Jurkat, Clone E6-1 (cell line): ENCODE measurements at regions not wholly inside any gene's neighbourhood (a gene's known extent, or its start where the extent isn't known, plus 50 kb on each side); places are given as distances from the start of the nearest gene placed in this dataset.

Source experiments
- DNase-seq: peaks from one replicate; pipeline ENCODE4 v3.0.0-alpha.2; 2011; ENCODE audit warnings: low read depth, low spot score
- H3K4me3 ChIP-seq: 2 replicates; pipeline ENCODE4 v1.5.1; 2011; ENCODE audit warnings: mild to moderate bottlenecking, low read length, control low read depth, moderate library complexity

GRCh38 chr5:2892466-2893000 is 141.1 kb upstream of the IRX2 start:
- no peak for DNase-seq
- no peak overlapping the region for H3K4me3 ChIP-seq

- no peak for DNase-seq
- H3K4me3 ChIP-seq, result no peak overlapping the region
Observed at GRCh38 chr5:2891781-2892180, 140.3 kb upstream of the IRX2 start.

- no peak overlapping the region for H3K4me3 ChIP-seq
- no peak for DNase-seq
Observed at GRCh38 chr5:2890011-2890410, 138.5 kb upstream of the IRX2 start.

GRCh38 chr5:2888520-2889060 is 137.1 kb upstream of the IRX2 start:
- DNase-seq, result no peak
- no peak overlapping the region for H3K4me3 ChIP-seq

GRCh38 chr5:2887481-2888348 is 136.2 kb upstream of the IRX2 start:
- DNase-seq, result no peak

GRCh38 chr5:2886531-2886930 is 135.1 kb upstream of the IRX2 start:
- H3K4me3 ChIP-seq, result no peak overlapping the region
- DNase-seq, result no peak

More at GRCh38 chr5:2887481-2888348, 136.2 kb upstream of the IRX2 start:
- H3K4me3 ChIP-seq, result no peak overlapping the region

GRCh38 chr5:2883771-2884170 is 132.3 kb upstream of the IRX2 start:
- DNase-seq, result no peak
- no peak overlapping the region for H3K4me3 ChIP-seq

GRCh38 chr5:2879701-2880100 is 128.2 kb upstream of the IRX2 start:
- DNase-seq, result no peak

GRCh38 chr5:2877522-2877921 is 126.0 kb upstream of the IRX2 start:
- H3K4me3 ChIP-seq, result no peak overlapping the region
- no peak for DNase-seq

More at GRCh38 chr5:2879701-2880100, 128.2 kb upstream of the IRX2 start:
- no peak overlapping the region for H3K4me3 ChIP-seq

- peak; percentile 11 for DNase-seq
- H3K4me3 ChIP-seq, result no peak overlapping the region
Observed at GRCh38 chr5:2876183-2876582, 124.7 kb upstream of the IRX2 start.

GRCh38 chr5:2874099-2874498 is 122.6 kb upstream of the IRX2 start:
- no peak overlapping the region for H3K4me3 ChIP-seq
- no peak for DNase-seq

- DNase-seq, result no peak
- H3K4me3 ChIP-seq, result no peak overlapping the region
Observed at GRCh38 chr5:2872676-2873075, 121.2 kb upstream of the IRX2 start.

- no peak for DNase-seq
- no peak overlapping the region for H3K4me3 ChIP-seq
Observed at GRCh38 chr5:2871282-2871681, 119.8 kb upstream of the IRX2 start.

- no peak for DNase-seq
- no peak overlapping the region for H3K4me3 ChIP-seq
Observed at GRCh38 chr5:2869471-2869870, 118.0 kb upstream of the IRX2 start.

- no peak overlapping the region for H3K4me3 ChIP-seq
- no peak for DNase-seq
Observed at GRCh38 chr5:2867373-2867933, 116.0 kb upstream of the IRX2 start.

- no peak for DNase-seq
- no peak overlapping the region for H3K4me3 ChIP-seq
Observed at GRCh38 chr5:2866662-2867372, 115.3 kb upstream of the IRX2 start.

- H3K4me3 ChIP-seq, result no peak overlapping the region
Observed at GRCh38 chr5:2865856-2866255, 114.4 kb upstream of the IRX2 start.

GRCh38 chr5:2864515-2865105 is 113.1 kb upstream of the IRX2 start:
- DNase-seq, result no peak
- no peak overlapping the region for H3K4me3 ChIP-seq

More at GRCh38 chr5:2865856-2866255, 114.4 kb upstream of the IRX2 start:
- DNase-seq, result no peak
